ENCODE measurements at regions not wholly inside any gene's neighbourhood (a gene's known extent, or its start where the extent isn't known, plus 50 kb on each side); places are given as distances from the start of the nearest gene placed in this dataset.
"Not testable (repeated sequence)": the region's sequence is repeated elsewhere in the genome, so short reads cannot be mapped to it uniquely, and the experiment has no call there.

DNA sequence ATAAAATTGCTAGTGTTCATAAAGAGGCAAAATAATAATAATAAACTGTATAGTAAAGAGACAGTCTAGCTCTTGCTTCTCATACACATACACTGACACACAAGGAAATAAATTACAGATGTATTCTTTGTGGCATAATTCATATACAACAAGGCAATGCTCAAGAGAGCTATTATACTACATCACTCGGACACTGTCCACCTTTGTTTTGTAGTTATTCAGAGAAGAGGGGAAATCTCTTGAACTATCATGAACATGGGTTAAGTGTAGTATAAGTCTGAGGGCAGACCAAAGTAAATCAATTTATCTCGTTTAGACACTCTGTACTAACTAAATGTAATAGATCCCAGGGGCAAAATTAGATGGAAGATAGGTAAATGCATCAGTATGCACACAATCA, 72.7 kb upstream of the PHIP start:
- no peak for DNase-seq (ENCODE audit: low read depth, low spot score)

GRCh38 chr6:79149884-79150283, 71.8 kb upstream of the PHIP start:
- no peak for DNase-seq (ENCODE audit: low read depth, low spot score)

- no peak for DNase-seq (ENCODE audit: low read depth, low spot score)
Measured at GRCh38 chr6:79146421-79146820, 68.4 kb upstream of the PHIP start.

- DNase-seq (ENCODE audit: low read depth, low spot score), result no peak
Measured at GRCh38 chr6:79145301-79145700, 67.2 kb upstream of the PHIP start.

DNA sequence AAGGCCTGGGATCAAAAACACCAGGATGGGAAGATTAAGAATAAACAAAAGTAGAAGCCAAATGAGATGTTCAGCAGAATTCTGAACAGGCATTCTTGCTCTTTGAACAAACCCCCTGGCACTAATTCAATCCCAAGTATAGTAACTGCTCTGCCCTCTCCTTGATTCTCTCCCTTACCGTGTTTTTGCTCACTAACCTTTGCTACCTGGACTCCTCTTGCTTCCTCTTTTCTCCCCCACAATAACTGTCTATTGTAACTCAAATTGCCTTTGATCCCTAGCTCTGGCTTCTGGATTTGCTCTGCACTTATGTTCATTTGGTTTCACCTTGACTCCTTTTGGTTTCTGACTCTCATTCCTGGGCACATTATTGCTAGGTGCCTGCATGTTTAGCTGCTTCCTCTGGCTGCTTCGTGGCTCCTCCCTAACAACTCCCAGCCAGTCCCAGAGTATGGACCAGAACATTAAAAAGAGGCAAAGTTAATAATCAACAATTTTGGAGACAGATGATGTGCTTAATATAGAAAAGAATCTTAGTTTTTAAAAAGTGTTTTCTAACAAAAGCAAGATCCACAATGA, 65.4 kb upstream of the PHIP start:
- DNase-seq (ENCODE audit: low read depth, low spot score), result no peak

GRCh38 chr6:79138146-79138545, 60.1 kb upstream of the PHIP start:
- peak; percentile 70 for DNase-seq (ENCODE audit: low read depth, low spot score)

GRCh38 chr6:79137671-79138070, 59.6 kb upstream of the PHIP start:
- DNase-seq (ENCODE audit: low read depth, low spot score), result peak; percentile 26

DNA sequence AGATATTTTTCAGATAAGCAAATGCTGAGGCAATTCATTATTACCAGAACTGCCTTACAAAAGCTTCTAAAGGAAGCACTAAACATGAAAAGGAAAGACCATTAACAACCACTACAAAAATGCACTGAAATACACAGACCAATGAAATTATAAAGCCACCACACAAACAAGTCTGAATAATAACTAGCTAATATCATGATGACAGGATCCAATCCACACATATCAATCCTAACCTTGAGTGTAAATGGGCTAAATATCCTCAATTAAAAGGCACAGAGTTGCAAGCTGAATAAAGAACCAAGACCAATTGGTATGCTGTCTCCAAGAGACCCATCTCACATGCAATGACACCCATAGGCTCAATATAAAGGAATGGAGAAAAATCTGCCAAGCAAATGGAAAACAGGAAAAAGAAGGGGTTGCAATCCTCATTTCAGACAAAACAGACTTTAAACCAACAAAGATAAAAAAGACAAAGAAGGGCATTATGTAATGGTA, 58.0 kb upstream of the PHIP start:
- DNase-seq (ENCODE audit: low read depth, low spot score), result no peak

DNA sequence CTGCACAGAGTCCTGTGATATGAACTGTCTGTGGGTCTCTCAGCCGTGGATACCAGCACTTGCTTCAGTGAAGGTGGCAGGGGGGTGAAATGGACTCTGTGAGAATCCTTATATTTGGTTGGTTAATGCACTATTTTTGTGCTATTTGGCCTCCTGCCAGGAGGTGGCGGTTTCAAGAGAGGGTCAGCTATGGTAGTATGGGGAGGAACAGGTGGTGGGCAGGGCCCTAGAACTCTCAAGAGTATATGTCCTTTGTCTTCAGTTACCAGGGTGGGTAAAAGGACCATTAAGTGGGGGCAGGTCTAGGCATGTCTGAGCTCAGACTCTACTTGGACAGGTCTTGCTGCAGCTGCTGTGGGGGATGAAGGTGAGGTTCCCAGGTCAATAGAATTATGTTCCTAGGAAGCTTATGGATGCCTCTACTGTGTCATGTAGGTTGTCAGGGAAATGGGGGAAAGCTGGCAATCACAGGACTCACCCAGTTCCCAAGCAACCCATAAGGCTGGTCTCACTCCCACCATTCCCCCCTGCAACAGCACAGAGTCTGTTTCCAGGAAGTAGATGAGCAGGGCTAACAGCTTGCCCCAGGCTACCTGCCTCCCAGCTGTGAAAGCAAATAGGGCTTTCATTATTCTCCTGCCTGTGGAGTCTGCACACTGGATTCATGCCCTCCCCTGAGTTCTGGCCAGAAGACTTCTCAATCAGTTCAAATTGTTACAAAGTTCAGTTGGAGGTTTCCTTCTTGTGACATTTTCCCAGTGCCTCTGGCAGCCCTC, 56.8 kb upstream of the PHIP start:
- DNase-seq (ENCODE audit: low read depth, low spot score), result no peak

DNA sequence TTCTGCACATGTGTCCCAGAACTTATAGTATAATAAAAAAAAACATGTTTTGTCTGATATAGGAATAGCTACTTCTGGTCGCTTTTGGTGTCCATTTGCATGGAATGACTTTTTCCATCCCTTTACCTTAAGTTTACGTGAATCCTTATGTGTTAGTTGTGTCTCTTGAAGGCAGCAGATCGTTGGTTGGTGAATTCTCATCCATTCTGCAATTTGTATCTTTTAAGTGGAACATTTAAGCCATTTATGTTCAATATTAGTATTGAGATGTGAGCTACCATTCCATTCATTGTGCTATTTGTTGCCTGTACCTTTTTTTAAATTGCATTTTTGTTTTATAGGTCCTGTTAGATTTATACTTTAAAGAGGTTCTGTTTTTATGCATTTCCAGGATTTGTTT, 55.1 kb upstream of the PHIP start:
- DNase-seq (ENCODE audit: low read depth, low spot score), result no peak

DNA sequence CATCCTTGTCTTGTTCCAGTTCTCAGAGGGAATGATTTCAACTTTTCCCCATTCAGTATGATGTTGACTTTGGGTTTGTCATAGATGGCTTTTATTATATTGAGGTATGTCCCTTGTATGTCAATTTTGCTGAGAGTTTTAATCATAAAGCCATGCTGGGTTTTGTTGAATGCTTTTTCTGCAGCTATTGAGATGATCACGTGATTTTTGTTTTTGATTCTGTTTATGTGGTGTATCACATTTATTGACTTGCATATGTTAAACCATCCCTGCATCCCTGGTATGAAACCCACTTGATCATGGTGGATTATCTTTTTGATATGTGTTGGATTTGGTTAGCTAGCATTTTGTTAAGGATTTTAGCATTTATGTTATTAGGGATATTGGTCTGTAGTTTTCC, 53.2 kb upstream of the PHIP start:
- DNase-seq (ENCODE audit: low read depth, low spot score), result not testable (repeated sequence)

Data from astrocyte of the hippocampus (primary cell).